ENCODE measurements at regions not wholly inside any gene's neighbourhood (a gene's known extent, or its start where the extent isn't known, plus 50 kb on each side); places are given as distances from the start of the nearest gene placed in this dataset.

DNA sequence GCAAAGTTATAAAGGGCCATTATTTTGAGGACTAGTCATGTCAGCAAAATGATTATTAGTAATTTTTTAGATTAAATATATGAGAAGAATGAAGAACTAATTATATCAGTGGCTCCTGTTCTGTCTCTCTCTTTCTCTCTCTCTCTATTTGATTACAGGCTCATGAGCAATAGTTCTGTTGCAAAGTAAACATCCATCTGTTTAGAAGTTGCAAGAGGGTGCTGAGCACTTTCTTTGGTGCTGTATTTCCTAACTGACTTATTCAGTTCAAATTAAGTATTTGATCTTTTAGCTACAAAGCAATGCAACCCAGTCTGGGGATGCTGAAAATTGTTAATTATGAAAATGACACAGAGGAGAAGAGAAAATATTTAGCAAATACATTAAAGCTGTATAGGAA is 408.1 kb upstream of the UBE2E3 start:
- TF ChIP-seq, protein P1, sequence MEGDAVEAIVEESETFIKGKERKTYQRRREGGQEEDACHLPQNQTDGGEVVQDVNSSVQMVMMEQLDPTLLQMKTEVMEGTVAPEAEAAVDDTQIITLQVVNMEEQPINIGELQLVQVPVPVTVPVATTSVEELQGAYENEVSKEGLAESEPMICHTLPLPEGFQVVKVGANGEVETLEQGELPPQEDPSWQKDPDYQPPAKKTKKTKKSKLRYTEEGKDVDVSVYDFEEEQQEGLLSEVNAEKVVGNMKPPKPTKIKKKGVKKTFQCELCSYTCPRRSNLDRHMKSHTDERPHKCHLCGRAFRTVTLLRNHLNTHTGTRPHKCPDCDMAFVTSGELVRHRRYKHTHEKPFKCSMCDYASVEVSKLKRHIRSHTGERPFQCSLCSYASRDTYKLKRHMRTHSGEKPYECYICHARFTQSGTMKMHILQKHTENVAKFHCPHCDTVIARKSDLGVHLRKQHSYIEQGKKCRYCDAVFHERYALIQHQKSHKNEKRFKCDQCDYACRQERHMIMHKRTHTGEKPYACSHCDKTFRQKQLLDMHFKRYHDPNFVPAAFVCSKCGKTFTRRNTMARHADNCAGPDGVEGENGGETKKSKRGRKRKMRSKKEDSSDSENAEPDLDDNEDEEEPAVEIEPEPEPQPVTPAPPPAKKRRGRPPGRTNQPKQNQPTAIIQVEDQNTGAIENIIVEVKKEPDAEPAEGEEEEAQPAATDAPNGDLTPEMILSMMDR (IDR thresholded peaks at IDR 0.05), result no peak
- TF ChIP-seq POLR2A (IDR thresholded peaks at IDR 0.05), result no peak

All from lower leg skin (tissue), 3 donors.